NB4 (cell line): ENCODE measurements at regions not wholly inside any gene's neighbourhood (a gene's known extent, or its start where the extent isn't known, plus 50 kb on each side); places are given as distances from the start of the nearest gene placed in this dataset.

Source experiments
- POLR2A ChIP-seq: IDR thresholded peaks from 2 replicates; pipeline ENCODE4 v1.6.1; 2011; ENCODE audit warnings: mild to moderate bottlenecking; ENCODE audit not compliant: insufficient read length; ENCODE audit errors: extremely low read depth
- TF ChIP-seq, protein P1 (sequence below): IDR thresholded peaks from one replicate; pipeline ENCODE4 v1.5.1; 2012; ENCODE audit warnings: low read depth, low read length
- TF ChIP-seq, protein P2 (sequence below): IDR thresholded peaks from 2 replicates; pipeline ENCODE4 v1.6.1; 2011; ENCODE audit warnings: low read depth, low read length

DNA sequence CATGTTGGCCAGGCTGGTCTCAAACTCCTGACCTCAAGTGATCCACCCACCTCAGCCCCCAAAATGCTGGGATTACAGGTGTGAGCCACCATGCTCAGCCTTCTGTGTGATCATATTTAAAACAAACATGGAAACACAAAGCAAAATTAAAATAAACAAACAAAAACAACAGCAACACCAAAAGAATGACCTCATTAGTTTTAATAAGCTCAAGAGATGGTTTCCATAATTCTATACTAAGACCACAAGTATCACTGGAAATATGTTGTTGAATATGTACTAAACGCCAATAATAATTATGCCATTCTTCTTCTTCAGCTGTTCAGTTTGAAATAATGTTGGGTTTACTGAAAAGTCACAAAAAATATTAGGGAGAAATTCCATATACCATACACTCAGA is 526.4 kb downstream of the LRRIQ3 start:
- TF ChIP-seq, protein P1, sequence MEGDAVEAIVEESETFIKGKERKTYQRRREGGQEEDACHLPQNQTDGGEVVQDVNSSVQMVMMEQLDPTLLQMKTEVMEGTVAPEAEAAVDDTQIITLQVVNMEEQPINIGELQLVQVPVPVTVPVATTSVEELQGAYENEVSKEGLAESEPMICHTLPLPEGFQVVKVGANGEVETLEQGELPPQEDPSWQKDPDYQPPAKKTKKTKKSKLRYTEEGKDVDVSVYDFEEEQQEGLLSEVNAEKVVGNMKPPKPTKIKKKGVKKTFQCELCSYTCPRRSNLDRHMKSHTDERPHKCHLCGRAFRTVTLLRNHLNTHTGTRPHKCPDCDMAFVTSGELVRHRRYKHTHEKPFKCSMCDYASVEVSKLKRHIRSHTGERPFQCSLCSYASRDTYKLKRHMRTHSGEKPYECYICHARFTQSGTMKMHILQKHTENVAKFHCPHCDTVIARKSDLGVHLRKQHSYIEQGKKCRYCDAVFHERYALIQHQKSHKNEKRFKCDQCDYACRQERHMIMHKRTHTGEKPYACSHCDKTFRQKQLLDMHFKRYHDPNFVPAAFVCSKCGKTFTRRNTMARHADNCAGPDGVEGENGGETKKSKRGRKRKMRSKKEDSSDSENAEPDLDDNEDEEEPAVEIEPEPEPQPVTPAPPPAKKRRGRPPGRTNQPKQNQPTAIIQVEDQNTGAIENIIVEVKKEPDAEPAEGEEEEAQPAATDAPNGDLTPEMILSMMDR, result no peak
- TF ChIP-seq POLR2A, result no peak
- TF ChIP-seq, protein P2, sequence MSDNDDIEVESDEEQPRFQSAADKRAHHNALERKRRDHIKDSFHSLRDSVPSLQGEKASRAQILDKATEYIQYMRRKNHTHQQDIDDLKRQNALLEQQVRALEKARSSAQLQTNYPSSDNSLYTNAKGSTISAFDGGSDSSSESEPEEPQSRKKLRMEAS, result no peak
